ENCODE measurements at regions not wholly inside any gene's neighbourhood (a gene's known extent, or its start where the extent isn't known, plus 50 kb on each side); places are given as distances from the start of the nearest gene placed in this dataset.

DNA sequence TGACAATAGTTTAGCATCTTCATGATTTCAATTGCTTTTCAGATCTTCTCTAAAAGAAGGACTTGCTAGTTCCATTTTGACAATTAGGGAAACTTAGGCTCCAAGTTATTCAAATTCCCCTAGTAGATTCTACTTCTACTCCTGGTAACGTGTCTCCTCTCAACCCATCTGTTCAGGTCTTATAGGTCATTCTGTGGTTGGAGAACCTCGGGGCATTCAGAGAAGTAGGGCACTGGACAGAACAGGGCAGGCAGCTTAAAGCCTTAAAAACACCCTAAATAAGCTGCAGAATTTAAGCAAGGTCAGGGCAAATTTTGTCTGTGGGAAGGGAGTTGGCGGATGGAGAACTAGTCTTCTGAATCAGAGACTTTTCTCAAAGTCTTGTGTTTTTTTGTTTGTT is 132.4 kb downstream of the TMEM174 start:
- DNase-seq (ENCODE audit: insufficient read length, low spot score) (no peak), FAIRE-seq (no peak)
- no peak for TF ChIP-seq CTCF (IDR thresholded peaks at IDR 0.05; ENCODE audit: insufficient read depth, missing control alignments)

GRCh38 chr5:73304381-73304780 is 131.4 kb downstream of the TMEM174 start:
- FAIRE-seq (no peak), DNase-seq (ENCODE audit: insufficient read length, low spot score) (no peak)
- TF ChIP-seq CTCF (IDR thresholded peaks at IDR 0.05; ENCODE audit: insufficient read depth, missing control alignments): no peak

GRCh38 chr5:73303148-73304079 is 130.4 kb downstream of the TMEM174 start:
- FAIRE-seq (no peak), DNase-seq (ENCODE audit: insufficient read length, low spot score) (no peak)
- TF ChIP-seq CTCF (IDR thresholded peaks at IDR 0.05; ENCODE audit: insufficient read depth, missing control alignments): no peak

DNA sequence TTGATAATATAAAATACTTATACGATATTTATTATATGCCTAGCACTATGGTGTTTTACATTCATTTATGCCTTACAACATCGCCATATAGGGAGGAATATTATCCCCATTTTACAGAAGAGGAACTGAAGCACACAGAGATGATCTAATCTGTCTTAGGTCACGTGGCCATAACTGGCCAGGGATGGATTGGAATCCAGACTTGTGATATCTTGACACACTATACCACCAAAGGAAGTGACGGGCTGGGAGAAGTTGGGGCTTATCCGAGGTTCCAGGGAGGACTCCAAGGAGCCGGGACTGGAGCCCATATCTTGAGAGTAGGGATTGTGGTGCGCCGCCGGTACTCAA is 129.8 kb downstream of the TMEM174 start:
- no peak for TF ChIP-seq CTCF (IDR thresholded peaks at IDR 0.05; ENCODE audit: insufficient read depth, missing control alignments)
- FAIRE-seq: no peak
- DNase-seq (ENCODE audit: insufficient read length, low spot score): no peak

DNA sequence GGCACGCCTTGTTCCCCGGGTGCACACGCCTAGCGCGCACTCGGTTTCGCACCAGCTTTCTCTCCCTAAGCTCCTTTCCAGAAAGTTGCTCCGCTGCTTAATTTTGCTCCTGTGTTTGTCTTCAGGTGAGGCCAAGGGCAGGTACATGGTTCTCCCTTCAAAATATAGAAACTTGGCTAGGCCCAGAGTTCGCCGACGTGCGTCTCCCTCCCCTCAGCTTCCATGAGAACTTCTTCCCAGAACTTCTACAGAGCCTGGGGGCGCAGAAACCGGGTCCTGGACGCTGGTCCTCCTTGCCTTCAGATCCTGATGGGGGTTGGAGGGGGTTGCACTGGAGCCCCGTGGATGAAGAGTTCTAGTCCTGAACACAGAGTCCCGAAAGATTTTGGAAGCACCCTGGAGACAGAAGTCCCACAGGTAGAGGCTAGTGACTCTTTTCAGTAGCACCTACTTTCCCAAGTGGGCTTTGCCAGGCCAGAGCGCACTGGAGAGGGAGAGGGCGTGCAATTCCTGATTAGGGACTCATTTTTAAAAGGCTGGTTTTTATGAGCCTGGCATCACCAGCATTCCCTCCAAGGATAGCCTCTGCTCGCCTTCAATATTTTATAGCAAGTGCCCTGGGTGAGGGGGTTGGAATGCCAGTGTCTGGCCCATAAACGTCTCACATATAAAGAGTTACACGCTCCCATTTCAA is 128.4 kb downstream of the TMEM174 start:
- TF ChIP-seq CTCF (IDR thresholded peaks at IDR 0.05; ENCODE audit: insufficient read depth, missing control alignments): no peak
- FAIRE-seq (no peak), DNase-seq (ENCODE audit: insufficient read length, low spot score) (no peak)

DNA sequence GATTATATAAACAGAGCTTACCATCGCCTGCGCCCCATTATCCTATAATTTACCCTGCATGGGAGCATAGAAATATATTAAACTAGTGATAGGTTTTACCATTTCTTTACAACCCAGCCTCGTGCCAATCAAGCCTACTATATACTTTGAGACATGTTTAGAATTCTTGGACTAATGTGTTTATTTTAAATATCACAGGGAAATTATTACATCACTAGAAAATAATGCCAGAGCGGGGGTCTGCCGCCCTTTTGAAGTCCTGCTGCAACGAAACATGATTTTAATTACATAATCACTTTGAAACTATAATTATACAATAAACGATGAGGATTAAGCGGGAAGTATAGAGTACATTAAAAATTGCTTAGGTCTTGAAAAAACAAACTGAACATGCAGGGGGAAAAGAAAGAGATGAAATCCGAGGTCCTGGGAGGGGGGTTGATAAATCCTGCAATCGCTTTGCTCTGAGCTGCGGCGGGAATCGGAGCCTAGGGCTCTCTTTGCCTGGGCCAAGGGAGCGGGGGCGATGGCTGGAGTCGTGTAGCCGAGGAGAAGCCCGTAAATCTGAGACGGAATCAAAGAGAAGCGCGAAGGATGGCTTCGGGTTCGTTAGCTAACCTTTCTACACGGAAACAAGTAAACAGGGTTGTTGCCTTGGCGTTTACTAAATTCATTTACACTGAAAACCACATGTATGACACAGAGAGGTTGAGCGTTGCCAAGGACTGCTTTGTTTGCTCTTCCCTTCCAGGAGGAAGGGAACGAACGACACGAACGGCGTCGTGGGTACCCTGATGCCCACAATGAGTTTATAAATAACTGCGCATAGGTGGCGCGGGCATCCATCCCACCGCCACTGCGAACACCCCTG is 127.6 kb downstream of the TMEM174 start:
- TF ChIP-seq CTCF (IDR thresholded peaks at IDR 0.05; ENCODE audit: insufficient read depth, missing control alignments): no peak
- FAIRE-seq (no peak), DNase-seq (ENCODE audit: insufficient read length, low spot score) (no peak)
